HepG2 (cell line): ENCODE measurements at regions not wholly inside any gene's neighbourhood (a gene's known extent, or its start where the extent isn't known, plus 50 kb on each side); places are given as distances from the start of the nearest gene placed in this dataset.
A peak's percentile ranks its signal among the peaks of the same experiment; 100 is the strongest.

Experiments
- ATAC-seq: fragments of 200-7000 bp; cut with Tn5 transposase; 3 replicates; pipeline ENCODE4 v1.9.1; 2020; ENCODE audit warnings: mild to moderate bottlenecking, moderate library complexity
- BruUV-seq: library from RNA; stranded (reverse); fragments of 400-500 nt; replicated peaks from 2 replicates; lab custom pipeline; 2021; lab: Mats Ljungman, UMichigan
- CTCF ChIA-PET: fragments of 300-600 bp; formaldehyde crosslinking; extraction: SDS; loops from one replicate; lab custom pipeline; 2021; ENCODE audit warnings: low total read pairs, inconsistent platforms, low intra/inter-chr PET ratio; lab: Yijun Ruan, JAX
- POLR2A ChIA-PET: fragments of 350-600 bp; sonication (Branson Sonifier 250); formaldehyde crosslinking; loops from one replicate; lab custom pipeline; 2020; ENCODE audit warnings: antibody characterized with exemption, inconsistent platforms; lab: Yijun Ruan, JAX
- DNase-seq: peaks from one replicate; pipeline ENCODE4 v3.0.0-alpha.2; 2015; ENCODE audit warnings: low spot score
- FAIRE-seq: peaks from 3 replicates; lab custom pipeline; 2011; peaks lifted over from hg19 to GRCh38; lab: Jason Lieb, UNC
- H2AFZ ChIP-seq: one replicate; pipeline ENCODE4 v1.6.1; 2011; ENCODE audit warnings: low read length, inconsistent platforms
- H3K27ac ChIP-seq: fragments of 300-600 bp; 3 replicates; pipeline ENCODE4 v1.8.0; 2011; ENCODE audit warnings: mixed run types, mild to moderate bottlenecking, mixed read lengths, low read length, inconsistent platforms; ENCODE audit not compliant: insufficient read depth; ENCODE audit errors: extremely low read length
- H3K27me3 ChIP-seq, 2 experiments: fragments of 200-600 bp in 1 of 2; 2 replicates in 1 of 2; 3 replicates in 1 of 2; pipeline versions ENCODE4 v1.6.0 to v1.8.0; 2011; ENCODE audit warnings: low read length in 2 of 2, mild to moderate bottlenecking in 2 of 2, moderate library complexity in 2 of 2, inconsistent platforms in 1 of 2; ENCODE audit not compliant: insufficient read depth in 2 of 2, control insufficient read depth in 1 of 2
- H3K36me3 ChIP-seq, 2 experiments: fragments of 200-600 bp in 1 of 2; replicated peaks in 1 of 2; 2 replicates in 1 of 2; 3 replicates in 1 of 2; pipeline versions ENCODE4 v1.5.1 to v1.8.0; 2011; ENCODE audit warnings: low read length in 2 of 2, inconsistent platforms in 1 of 2; ENCODE audit not compliant: insufficient read depth in 2 of 2, control insufficient read depth in 1 of 2
- H3K4me1 ChIP-seq: 2 replicates; pipeline ENCODE4 v1.5.1; 2012; ENCODE audit warnings: low read length, inconsistent platforms; ENCODE audit not compliant: insufficient read depth
- H3K4me2 ChIP-seq: 2 replicates; pipeline ENCODE4 v1.6.0; 2011; ENCODE audit warnings: low read depth, low read length, inconsistent platforms
- H3K4me3 ChIP-seq, 3 experiments: fragments of 200-600 bp in 1 of 3; sonication (generic), shearing (Covaris generic) in 1 of 3; replicated peaks in 1 of 3; 2 replicates each; pipeline ENCODE4 v1.5.1; 2011 to 2016; ENCODE audit warnings: low read length in 3 of 3, inconsistent platforms in 2 of 3, low read depth in 2 of 3, mild to moderate bottlenecking in 2 of 3, control low read depth in 1 of 3, mixed read lengths in 1 of 3; ENCODE audit not compliant: insufficient read depth in 1 of 3
- H3K79me2 ChIP-seq: one replicate; pipeline ENCODE4 v1.6.1; 2011; ENCODE audit warnings: low read length, inconsistent platforms; ENCODE audit not compliant: insufficient read depth
- H3K9ac ChIP-seq: 2 replicates; pipeline ENCODE4 v1.6.0; 2011; ENCODE audit warnings: mild to moderate bottlenecking, low read depth, low read length, inconsistent platforms; ENCODE audit not compliant: insufficient read depth
- H3K9me3 ChIP-seq: 2 replicates; pipeline ENCODE4 v1.5.1; 2012; ENCODE audit warnings: mild to moderate bottlenecking, low read length
- H4K20me1 ChIP-seq: 2 replicates; pipeline ENCODE4 v1.6.0; 2011; ENCODE audit warnings: inconsistent platforms, mild to moderate bottlenecking, low read length, moderate library complexity; ENCODE audit not compliant: insufficient read depth
- ARNTL ChIP-seq: sonication (generic); formaldehyde crosslinking; IDR thresholded peaks from 2 replicates; pipeline ENCODE4 v1.4.0; 2020; ENCODE audit warnings: mild to moderate bottlenecking, missing genetic modification reagents
- ATF4 ChIP-seq, 2 experiments: fragments of 450-650 bp in 1 of 2; sonication (generic) in 1 of 2; formaldehyde crosslinking; IDR thresholded peaks; 2 replicates each; pipeline versions ENCODE4 v1.5.0 to v1.8.0; 2020 to 2022; ENCODE audit warnings: mild to moderate bottlenecking in 1 of 2, missing genetic modification reagents in 1 of 2
- CSRNP1 ChIP-seq: sonication (generic); formaldehyde crosslinking; IDR thresholded peaks from 2 replicates; pipeline ENCODE4 v1.8.1; 2023; ENCODE audit warnings: mild to moderate bottlenecking, missing genetic modification reagents
- GPBP1L1 ChIP-seq: sonication (generic); formaldehyde crosslinking; IDR thresholded peaks from 2 replicates; pipeline ENCODE4 v1.5.0; 2020; ENCODE audit warnings: mild to moderate bottlenecking, missing genetic modification reagents
- HNRNPUL1 ChIP-seq: fragments of 200-400 bp; formaldehyde crosslinking; IDR thresholded peaks from 2 replicates; pipeline ENCODE4 v1.6.1; 2017; ENCODE audit warnings: low read depth, mild to moderate bottlenecking, low read length, moderate library complexity
- HOXD1 ChIP-seq: sonication (generic); formaldehyde crosslinking; IDR thresholded peaks from 2 replicates; pipeline ENCODE4 v1.5.0; 2020; ENCODE audit warnings: missing genetic modification reagents
- KDM6A ChIP-seq: IDR thresholded peaks from 2 replicates; pipeline ENCODE4 v1.6.1; 2016; ENCODE audit warnings: low read depth
- MBNL3 ChIP-seq: fragments of 250-450 bp; sonication (Bioruptor Pico); conservative IDR thresholded peaks from 2 replicates; pipeline ENCODE4 v1.8.0; 2022; ENCODE audit warnings: mild to moderate bottlenecking, inconsistent platforms
- PAF1 ChIP-seq: IDR thresholded peaks from 2 replicates; pipeline ENCODE4 v1.6.1; 2016; ENCODE audit warnings: missing genetic modification reagents, missing compliant biosample characterization
- POGZ ChIP-seq: sonication (generic); formaldehyde crosslinking; IDR thresholded peaks from 2 replicates; pipeline ENCODE4 v1.4.0; 2020; ENCODE audit warnings: mild to moderate bottlenecking, missing genetic modification reagents
- SKI ChIP-seq: fragments of 450-650 bp; IDR thresholded peaks from one replicate; pipeline ENCODE4 v1.6.1; 2018; ENCODE audit warnings: mild to moderate bottlenecking; ENCODE audit not compliant: partially characterized antibody
- SMAD3 ChIP-seq: sonication (generic); formaldehyde crosslinking; IDR thresholded peaks from 2 replicates; pipeline ENCODE4 v1.4.0; 2020; ENCODE audit warnings: missing genetic modification reagents
- SOX13 ChIP-seq, 3 experiments: fragments of 450-650 bp in 1 of 3; sonication (generic) in 1 of 3; formaldehyde crosslinking in 1 of 3; IDR thresholded peaks in 2 of 3; conservative IDR thresholded peaks in 1 of 3; 2 replicates each; pipeline versions ENCODE4 v1.5.0 to v1.6.1; 2016 to 2020; ENCODE audit warnings: antibody characterized with exemption in 1 of 3, mild to moderate bottlenecking in 1 of 3, missing compliant biosample characterization in 1 of 3, missing genetic modification reagents in 1 of 3, moderate library complexity in 1 of 3
- SYNCRIP ChIP-seq: fragments of 200-400 bp; formaldehyde crosslinking; IDR thresholded peaks from 2 replicates; pipeline ENCODE4 v1.6.1; 2018; ENCODE audit warnings: mild to moderate bottlenecking, low read depth, low read length; ENCODE audit not compliant: insufficient read depth
- XRCC5 ChIP-seq: fragments of 200-400 bp; formaldehyde crosslinking; optimal IDR thresholded peaks from 2 replicates; pipeline ENCODE3; 2017; ENCODE audit warnings: mild to moderate bottlenecking, low read length
- ZBTB44 ChIP-seq: sonication (generic); formaldehyde crosslinking; IDR thresholded peaks from 2 replicates; pipeline ENCODE4 v1.4.0; 2020; ENCODE audit warnings: missing genetic modification reagents
- ZNF530 ChIP-seq: sonication (generic); formaldehyde crosslinking; IDR thresholded peaks from 2 replicates; pipeline ENCODE4 v1.5.0; 2020; ENCODE audit warnings: low read depth, mild to moderate bottlenecking, missing genetic modification reagents
- WGBS: methylation state at CpG from one replicate; pipeline ENCODE4 v1.1.6; 2017; ENCODE audit warnings: low lambda C conversion rate; 5-methylcytosine and 5-hydroxymethylcytosine counted together
- in situ Hi-C: cut with HindIII; loops from 2 replicates; pipeline ENCODE4 v1.10.0; 2017; ENCODE audit warnings: low pct_unique_long_range_greater_than_20kb; ENCODE audit not compliant: extremely low pct_ligation_motif_present
- intact Hi-C: fragments of 100-400 bp; cut with micrococcal nuclease; formaldehyde crosslinking; loops from one replicate; pipeline ENCODE4 v1.10.0; 2022; ENCODE audit not compliant: unreplicated experiment

- ChIA-PET CTCF (interaction anchor here (0.7 kb wide), 1 partner anchor 253 kb away, joined by 3 read pairs; no protein-coding TSS in a partner anchor), POLR2A (interaction anchor here (0.9 to 2.5 kb wide), 4 partner anchors 15 to 246 kb away, joined by 3 to 31 read pairs (median 4); partner anchors contain the start of gene ENC1)
- H3K4me3 ChIP-seq: peak overlapping the region in 1 of 3 experiments; percentile 22; a peak in 1 of 6 replicates
- no peaks in the 10 kb centered on the region for H3K36me3 ChIP-seq
- in situ Hi-C loops: loop anchor here (5.0 kb wide), 1 partner anchor 247 kb away; the partner anchor contains the start of gene ENC1
- WGBS: 82% methylated on average over 7 of the region's 10 CpGs
- H3K79me2 ChIP-seq: no peaks in the 10 kb centered on the region
- peak overlapping the region; percentile 44 for H2AFZ ChIP-seq
- FAIRE-seq (no peak), ATAC-seq (peak; percentile 81), DNase-seq (peak; percentile 60)
- BruUV-seq: no TSS peak
- H3K4me1 ChIP-seq: peaks cover 45% of the 10 kb centered on the region
- H3K27me3 ChIP-seq: no peaks in the 10 kb centered on the region
- no peaks in the 10 kb centered on the region for H3K9me3 ChIP-seq
- H3K27ac ChIP-seq: no peak overlapping the region
- H4K20me1 ChIP-seq: no peaks in the 10 kb centered on the region
- intact Hi-C loops: loop anchor here (1.0 kb wide), 1 partner anchor 253 kb away; no protein-coding TSS in a partner anchor
- peak overlapping the region; percentile 61 for H3K4me2 ChIP-seq
- peak overlapping the region; percentile 35; the same call in 1 of the 2 replicates for H3K9ac ChIP-seq
- TF ChIP-seq SYNCRIP (no peak), KDM6A (no peak), ZBTB44 (no peak), ATF4 (CRISPR knock-in tag; IDR thresholded peaks at IDR 0.05) (no peak), SKI (no peak), POGZ (peak; percentile 41; the same call in 1 of the 2 replicates), SMAD3 (CRISPR knock-in tag) (no peak), GPBP1L1 (CRISPR knock-in tag) (no peak), XRCC5 (no peak), SOX13 (IDR thresholded peaks at IDR 0.05) (no peak), SOX13 (CRISPR knock-in tag; conservative IDR thresholded peaks at IDR 0.05 in 1 of 2, IDR thresholded peaks at IDR 0.05 in 1 of 2) (no peak), MBNL3 (CRISPR knock-in tag) (no peak), HOXD1 (CRISPR knock-in tag) (no peak), PAF1 (CRISPR knock-in tag) (no peak), ZNF530 (CRISPR knock-in tag) (no peak), HNRNPUL1 (no peak), CSRNP1 (CRISPR knock-in tag) (0 out of 2 replicates have a peak, but pooled peaks have one; percentile 24), ARNTL (no peak)
These were observed 245.3 kb downstream of the ENC1 start for GRCh38 chr5:74394916-74395880.
